K562 (cell line): ENCODE measurements at regions not wholly inside any gene's neighbourhood (a gene's known extent, or its start where the extent isn't known, plus 50 kb on each side); places are given as distances from the start of the nearest gene placed in this dataset.

Experiments
- ATAC-seq: fragments of 200-7000 bp; cut with Tn5 transposase; 3 replicates; pipeline ENCODE4 v1.9.1; 2020; ENCODE audit warnings: moderate library complexity
- BruUV-seq: library from RNA; stranded (reverse); fragments of 400-500 nt; replicated peaks from 2 replicates; lab custom pipeline; 2021; lab: Mats Ljungman, UMichigan
- CTCF ChIA-PET: fragments of 300-600 bp; formaldehyde crosslinking; extraction: SDS; loops from one replicate; lab custom pipeline; 2021; ENCODE audit warnings: low intra/inter-chr PET ratio; lab: Yijun Ruan, JAX
- POLR2A ChIA-PET: fragments of 300-600, 350-650 bp; sonication (Branson Sonifier 250); formaldehyde crosslinking; extraction: SDS; loops from one replicate; lab custom pipeline; 2021; ENCODE audit warnings: antibody characterized with exemption, inconsistent platforms; lab: Yijun Ruan, JAX
- DNase-seq, 4 experiments: peaks; one replicate each; pipeline versions ENCODE4 v3.0.0 to v3.0.0-alpha.2; 2011 to 2018; ENCODE audit warnings: low spot score in 3 of 4, mixed read lengths in 3 of 4; ENCODE audit errors: extremely low read depth in 1 of 4
- FAIRE-seq: peaks from 2 replicates; lab custom pipeline; 2011; peaks lifted over from hg19 to GRCh38; lab: Jason Lieb, UNC
- H2AFZ ChIP-seq: 2 replicates; pipeline ENCODE4 v1.6.0; 2011; ENCODE audit warnings: low read depth, low read length, control low read depth, inconsistent platforms
- H3K27ac ChIP-seq: fragments of 200-600 bp; 3 replicates; pipeline ENCODE4 v1.8.0; 2011; ENCODE audit warnings: low read depth, mild to moderate bottlenecking, control low read depth, inconsistent platforms, low read length, moderate library complexity, mixed read lengths; ENCODE audit errors: extremely low read depth
- H3K27me3 ChIP-seq, 2 experiments: fragments of 300-600 bp in 1 of 2; 2 replicates in 1 of 2; 3 replicates in 1 of 2; pipeline versions ENCODE4 v1.6.0 to v1.8.0; 2011; ENCODE audit warnings: inconsistent platforms in 2 of 2, low read length in 2 of 2, mild to moderate bottlenecking in 1 of 2, mixed read lengths in 1 of 2, moderate library complexity in 1 of 2; ENCODE audit not compliant: control insufficient read depth in 2 of 2, insufficient read depth in 2 of 2
- H3K36me3 ChIP-seq: fragments of 300-600 bp; 3 replicates; pipeline ENCODE4 v1.8.0; 2011; ENCODE audit warnings: mild to moderate bottlenecking, low read length, inconsistent platforms; ENCODE audit not compliant: control insufficient read depth, insufficient read depth
- H3K4me1 ChIP-seq, 2 experiments: fragments of 200-600 bp in 1 of 2; replicated peaks in 1 of 2; 2 replicates in 1 of 2; 3 replicates in 1 of 2; pipeline versions ENCODE4 v1.5.1 to v1.8.0; 2011; ENCODE audit warnings: inconsistent platforms in 2 of 2, low read length in 2 of 2, mild to moderate bottlenecking in 1 of 2, mixed read lengths in 1 of 2, moderate library complexity in 1 of 2; ENCODE audit not compliant: control insufficient read depth in 2 of 2, insufficient read depth in 2 of 2
- H3K4me2 ChIP-seq: 2 replicates; pipeline ENCODE4 v1.6.1; 2011; ENCODE audit warnings: low read length, control low read depth, inconsistent platforms, mixed read lengths; ENCODE audit not compliant: insufficient read depth
- H3K4me3 ChIP-seq: fragments of 200-600 bp; sonication (generic), shearing (Covaris generic); 2 replicates; pipeline ENCODE4 v1.5.1; 2016; ENCODE audit warnings: control low read depth, inconsistent platforms
- H3K79me2 ChIP-seq: fragments of 200-600 bp; 3 replicates; pipeline ENCODE4 v1.8.0; 2011; ENCODE audit warnings: low read length, inconsistent platforms; ENCODE audit not compliant: control insufficient read depth, insufficient read depth
- H3K9ac ChIP-seq, 2 experiments: 2 replicates each; pipeline versions ENCODE4 v1.6.0 to v1.6.1; 2011; ENCODE audit warnings: low read depth in 2 of 2, low read length in 2 of 2, control low read depth in 1 of 2, inconsistent platforms in 1 of 2, mild to moderate bottlenecking in 1 of 2, mixed read lengths in 1 of 2; ENCODE audit not compliant: insufficient read depth in 1 of 2
- H3K9me1 ChIP-seq: one replicate; pipeline ENCODE4 v1.6.0; 2011; ENCODE audit warnings: inconsistent platforms, mild to moderate bottlenecking, low read length, moderate library complexity; ENCODE audit not compliant: control insufficient read depth, insufficient read depth
- H3K9me3 ChIP-seq: replicated peaks from 2 replicates; pipeline ENCODE4 v1.5.1; 2011; ENCODE audit warnings: low read depth, low read length, inconsistent platforms; ENCODE audit not compliant: control insufficient read depth, insufficient read depth
- H4K20me1 ChIP-seq: replicated peaks from 2 replicates; pipeline ENCODE4 v1.6.1; 2011; ENCODE audit warnings: low read length, inconsistent platforms, mixed read lengths; ENCODE audit not compliant: control insufficient read depth, insufficient read depth
- ARID1B ChIP-seq: fragments of 450-650 bp; IDR thresholded peaks from 2 replicates; pipeline ENCODE4 v1.6.1; 2016; ENCODE audit warnings: antibody characterized with exemption, mild to moderate bottlenecking, inconsistent platforms
- CBFA2T3 ChIP-seq: fragments of 450-650 bp; IDR thresholded peaks from 2 replicates; pipeline ENCODE4 v1.6.1; 2017
- ETS2 ChIP-seq: IDR thresholded peaks from 2 replicates; pipeline ENCODE4 v1.6.1; 2016; ENCODE audit warnings: borderline replicate concordance, missing genetic modification characterization, mild to moderate bottlenecking, moderate library complexity, missing compliant biosample characterization; ENCODE audit not compliant: poor library complexity, severe bottlenecking
- JUNB ChIP-seq: fragments of 450-650 bp; formaldehyde crosslinking; conservative IDR thresholded peaks from 2 replicates; pipeline ENCODE4 v1.4.0; 2020; ENCODE audit warnings: mild to moderate bottlenecking
- L3MBTL2 ChIP-seq: fragments of 450-650 bp; IDR thresholded peaks from 2 replicates; pipeline ENCODE4 v1.6.1; 2016; ENCODE audit warnings: mild to moderate bottlenecking, moderate library complexity
- NFE2 ChIP-seq: IDR thresholded peaks from 2 replicates; pipeline ENCODE4 v1.6.1; 2014; ENCODE audit warnings: antibody characterized with exemption, low read depth
- ZNF253 ChIP-seq: fragments of 250-450 bp; sonication (Bioruptor Pico); conservative IDR thresholded peaks from 2 replicates; pipeline ENCODE4 v1.6.1; 2021; ENCODE audit warnings: mild to moderate bottlenecking
- ZNF592 ChIP-seq: fragments of 450-650 bp; IDR thresholded peaks from 2 replicates; pipeline ENCODE4 v1.6.1; 2017; ENCODE audit warnings: antibody characterized with exemption, mild to moderate bottlenecking
- WGBS: fragments of 100-300 bp; shearing (Covaris generic); methylation state at CpG from one replicate; pipeline ENCODE4 v1.1.6; 2016; ENCODE audit warnings: low coverage, mixed read lengths; ENCODE audit not compliant: insufficient coverage; ENCODE audit errors: missing lambda C conversion rate; 5-methylcytosine and 5-hydroxymethylcytosine counted together
- in situ Hi-C: fragments of 300-500 bp; cut with MboI; formaldehyde crosslinking; loops from 4 replicates; pipeline ENCODE4 v1.15.0; 2018; ENCODE audit warnings: inconsistent platforms, mixed read lengths
- intact Hi-C: fragments of 100-400 bp; cut with micrococcal nuclease; formaldehyde crosslinking; loops from 2 replicates; pipeline ENCODE4 v1.14.2; 2022
- TF ChIP-seq, protein P1 (sequence below), 2 experiments: IDR thresholded peaks; 2 replicates each; pipeline ENCODE4 v1.6.1; 2011; ENCODE audit warnings: borderline replicate concordance in 1 of 2, control low read depth in 1 of 2, low read depth in 1 of 2, low read length in 1 of 2, mild to moderate bottlenecking in 1 of 2, mixed read lengths in 1 of 2, moderate library complexity in 1 of 2; ENCODE audit not compliant: insufficient read depth in 1 of 2, insufficient read length in 1 of 2, poor library complexity in 1 of 2, severe bottlenecking in 1 of 2; ENCODE audit errors: extremely low read depth in 1 of 2

DNA sequence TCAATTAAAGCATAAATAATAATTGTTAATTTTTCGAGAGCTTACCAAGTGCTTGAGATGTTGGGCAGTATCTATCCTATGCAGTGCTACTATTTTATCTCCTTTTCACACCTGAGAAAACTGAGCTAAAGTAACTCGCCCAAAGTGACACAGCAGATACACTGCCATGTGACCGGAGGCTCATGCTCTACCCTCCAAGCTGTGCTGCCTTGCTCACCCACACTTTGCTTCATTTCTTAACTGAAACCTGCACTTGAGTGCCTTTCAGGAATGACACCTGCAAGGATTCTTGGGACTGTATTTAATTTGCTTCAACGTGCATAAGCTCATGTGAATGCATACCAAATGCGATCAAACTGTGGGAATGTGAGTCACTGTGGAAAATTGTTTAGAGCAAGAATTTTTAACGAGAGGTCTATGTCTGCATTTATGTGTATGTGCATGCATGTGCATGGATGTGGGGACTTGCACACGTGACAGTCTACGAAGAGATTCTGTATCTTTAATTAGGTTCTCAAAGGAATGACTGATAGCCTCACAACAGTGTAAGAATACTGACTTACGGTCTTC lies 119.2 kb downstream of the ADCYAP1R1 start:
- Histone ChIP-seq H3K9ac (no peak overlapping the region), H3K4me1 (no peaks in the 10 kb centered on the region; a peak in 1 of 5 replicates), H3K36me3 (no peaks in the 10 kb centered on the region), H3K27me3 (no peaks in the 10 kb centered on the region), H3K9me3 (no peaks in the 10 kb centered on the region), H2AFZ (no peak overlapping the region), H3K4me2 (no peak overlapping the region), H3K9me1 (no peaks in the 10 kb centered on the region), H4K20me1 (no peaks in the 10 kb centered on the region), H3K27ac (no peak overlapping the region), H3K4me3 (no peak overlapping the region), H3K79me2 (no peaks in the 10 kb centered on the region)
- in situ Hi-C loops (no loop called here), intact Hi-C loops (no loop called here)
- peak in 1 of 4 experiments; percentile 8 for DNase-seq
- BruUV-seq: no TSS peak
- ChIA-PET POLR2A (no interaction called here), CTCF (interaction anchor here (0.6 kb wide), 1 partner anchor 72 kb away, joined by 3 read pairs; no protein-coding TSS in a partner anchor)
- WGBS: 0% methylated on average over 9 of the region's 9 CpGs
- ATAC-seq: peak; percentile 42; the same call in 2 of the 3 replicates
- no peak for FAIRE-seq
- TF ChIP-seq ARID1B: peak; percentile 25; the same call in 1 of the 2 replicates
- TF ChIP-seq, protein P1, sequence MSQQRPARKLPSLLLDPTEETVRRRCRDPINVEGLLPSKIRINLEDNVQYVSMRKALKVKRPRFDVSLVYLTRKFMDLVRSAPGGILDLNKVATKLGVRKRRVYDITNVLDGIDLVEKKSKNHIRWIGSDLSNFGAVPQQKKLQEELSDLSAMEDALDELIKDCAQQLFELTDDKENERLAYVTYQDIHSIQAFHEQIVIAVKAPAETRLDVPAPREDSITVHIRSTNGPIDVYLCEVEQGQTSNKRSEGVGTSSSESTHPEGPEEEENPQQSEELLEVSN (IDR thresholded peaks at IDR 0.05; ENCODE audit: borderline replicate concordance in 1 of 2, extremely low read depth in 1 of 2, insufficient read depth in 1 of 2, insufficient read length in 1 of 2, low read depth in 1 of 2, low read length in 1 of 2, poor library complexity in 1 of 2, severe bottlenecking in 1 of 2): peak in 1 of 2 experiments; percentile 39
- TF ChIP-seq ZNF253 (CRISPR knock-in tag): no peak
- peak; percentile 38 for TF ChIP-seq CBFA2T3
- peak; percentile 13; the same call in 1 of the 2 replicates for TF ChIP-seq NFE2
- no peak for TF ChIP-seq ETS2 (tag)
- peak; percentile 30; the same call in 1 of the 2 replicates for TF ChIP-seq L3MBTL2
- no peak for TF ChIP-seq ZNF592
- no peak for TF ChIP-seq JUNB (CRISPR knock-in tag)
